H9 (cell line): ENCODE measurements at regions not wholly inside any gene's neighbourhood (a gene's known extent, or its start where the extent isn't known, plus 50 kb on each side); places are given as distances from the start of the nearest gene placed in this dataset.
A peak's percentile ranks its signal among the peaks of the same experiment; 100 is the strongest.

ENCODE experiments used
- DNase-seq: peaks from one replicate; pipeline ENCODE4 v3.0.0-alpha.2; 2017
- H2AFZ ChIP-seq: one replicate; pipeline ENCODE4 v1.6.1; 2013; ENCODE audit warnings: mild to moderate bottlenecking, low read length, control low read depth, moderate library complexity
- H2AK5ac ChIP-seq: 2 replicates; pipeline ENCODE4 v1.6.1; 2013; ENCODE audit warnings: low read length, control low read depth, mixed read lengths; ENCODE audit not compliant: insufficient read length
- H2BK120ac ChIP-seq: one replicate; pipeline ENCODE4 v1.6.1; 2013; ENCODE audit warnings: low read depth, mild to moderate bottlenecking, low read length, control low read depth, inconsistent platforms; ENCODE audit not compliant: poor library complexity, severe bottlenecking
- H2BK12ac ChIP-seq: 2 replicates; pipeline ENCODE4 v1.6.1; 2013; ENCODE audit warnings: low read length, control low read depth, mixed read lengths, low read depth; ENCODE audit not compliant: insufficient read length
- H2BK15ac ChIP-seq: 2 replicates; pipeline ENCODE4 v1.6.1; 2013; ENCODE audit warnings: low read depth, low read length, control low read depth
- H2BK20ac ChIP-seq: one replicate; pipeline ENCODE4 v1.6.1; 2013; ENCODE audit warnings: low read depth, mild to moderate bottlenecking, low read length, control low read depth, inconsistent platforms; ENCODE audit not compliant: poor library complexity, severe bottlenecking
- H2BK5ac ChIP-seq: 2 replicates; pipeline ENCODE4 v1.6.1; 2013; ENCODE audit warnings: low read length, control low read depth, mixed read lengths; ENCODE audit not compliant: insufficient read length
- H3K14ac ChIP-seq: 2 replicates; pipeline ENCODE4 v1.6.1; 2013; ENCODE audit warnings: low read length, control low read depth; ENCODE audit not compliant: insufficient read depth
- H3K18ac ChIP-seq: 2 replicates; pipeline ENCODE4 v1.6.1; 2013; ENCODE audit warnings: low read depth, mild to moderate bottlenecking, mixed read lengths, low read length, control low read depth; ENCODE audit not compliant: insufficient read length
- H3K23ac ChIP-seq: 2 replicates; pipeline ENCODE4 v1.6.1; 2013; ENCODE audit warnings: low read length, control low read depth, mixed read lengths, low read depth; ENCODE audit not compliant: insufficient read length
- H3K23me2 ChIP-seq: 2 replicates; pipeline ENCODE4 v1.6.1; 2013; ENCODE audit warnings: low read depth, mild to moderate bottlenecking, mixed read lengths, low read length, control low read depth; ENCODE audit not compliant: insufficient read length, poor library complexity, severe bottlenecking
- H3K27ac ChIP-seq: 2 replicates; pipeline ENCODE4 v1.5.1; 2013; ENCODE audit warnings: low read length, control low read depth, mixed read lengths, low read depth; ENCODE audit not compliant: insufficient read length
- H3K27me3 ChIP-seq: 2 replicates; pipeline ENCODE4 v1.6.1; 2013; ENCODE audit warnings: low read length, control low read depth, inconsistent platforms; ENCODE audit not compliant: insufficient read depth
- H3K4ac ChIP-seq: 2 replicates; pipeline ENCODE4 v1.6.1; 2013; ENCODE audit warnings: low read depth, mild to moderate bottlenecking, control low read depth, inconsistent platforms, low read length, moderate library complexity
- H3K4me1 ChIP-seq: 2 replicates; pipeline ENCODE4 v1.6.1; 2013; ENCODE audit warnings: low read length, control low read depth, inconsistent platforms; ENCODE audit not compliant: insufficient read depth
- H3K4me2 ChIP-seq: 2 replicates; pipeline ENCODE4 v1.6.1; 2013; ENCODE audit warnings: low read length, control low read depth, mixed read lengths; ENCODE audit not compliant: insufficient read length, insufficient read depth
- H3K56ac ChIP-seq: 2 replicates; pipeline ENCODE4 v1.6.1; 2013; ENCODE audit warnings: low read depth, mild to moderate bottlenecking, mixed read lengths, low read length, control low read depth; ENCODE audit not compliant: insufficient read length
- H3K79me1 ChIP-seq: 2 replicates; pipeline ENCODE4 v1.6.1; 2013; ENCODE audit warnings: low read depth, mild to moderate bottlenecking, moderate library complexity, low read length, control low read depth, inconsistent platforms; ENCODE audit not compliant: insufficient read depth, poor library complexity, severe bottlenecking
- H3K79me2 ChIP-seq: 2 replicates; pipeline ENCODE4 v1.6.1; 2013; ENCODE audit warnings: low read length, control low read depth, inconsistent platforms; ENCODE audit not compliant: insufficient read depth
- H3K9ac ChIP-seq: 2 replicates; pipeline ENCODE4 v1.6.1; 2013; ENCODE audit warnings: low read length, control low read depth, mixed read lengths; ENCODE audit not compliant: insufficient read length; ENCODE audit errors: extremely low read depth
- H3K9me3 ChIP-seq: one replicate; pipeline ENCODE4 v1.6.1; 2013; ENCODE audit warnings: low read depth, low read length, inconsistent platforms; ENCODE audit not compliant: control insufficient read depth
- H3T11ph ChIP-seq: one replicate; pipeline ENCODE4 v1.6.1; 2013; ENCODE audit warnings: mild to moderate bottlenecking, low read length, control low read depth, inconsistent platforms
- H4K20me1 ChIP-seq: one replicate; pipeline ENCODE4 v1.6.1; 2013; ENCODE audit not compliant: control insufficient read depth, insufficient read length, insufficient read depth
- H4K5ac ChIP-seq: 2 replicates; pipeline ENCODE4 v1.6.1; 2013; ENCODE audit warnings: low read depth, mild to moderate bottlenecking, mixed read lengths, low read length, control low read depth; ENCODE audit not compliant: insufficient read length
- H4K8ac ChIP-seq: replicated peaks from 2 replicates; pipeline ENCODE4 v1.6.1; 2013; ENCODE audit warnings: low read length, control low read depth, mixed read lengths, low read depth; ENCODE audit not compliant: insufficient read length
- H4K91ac ChIP-seq: 2 replicates; pipeline ENCODE4 v1.6.1; 2013; ENCODE audit warnings: low read depth, mild to moderate bottlenecking, moderate library complexity, mixed read lengths, low read length, control low read depth; ENCODE audit not compliant: insufficient read length
- H3K27ac Mint-ChIP-seq, 3 experiments: 2 replicates in 2 of 3; 3 replicates in 1 of 3; pipeline ENCODE4 v1.8.0; 2020 to 2021; ENCODE audit warnings: mixed read lengths in 3 of 3, mild to moderate bottlenecking in 1 of 3, moderate library complexity in 1 of 3
- H3K27me3 Mint-ChIP-seq: 2 replicates; pipeline ENCODE4 v1.8.0; 2021; ENCODE audit warnings: low read depth, mild to moderate bottlenecking, moderate library complexity, mixed read lengths
- H3K36me3 Mint-ChIP-seq, 3 experiments: 2 replicates in 2 of 3; 3 replicates in 1 of 3; pipeline ENCODE4 v1.8.0; 2020 to 2021; ENCODE audit warnings: low read depth in 3 of 3, mixed read lengths in 3 of 3; ENCODE audit not compliant: insufficient read depth in 1 of 3
- H3K4me1 Mint-ChIP-seq, 2 experiments: 2 replicates each; pipeline ENCODE4 v1.8.0; 2020; ENCODE audit warnings: mixed read lengths in 2 of 2
- H3K4me3 Mint-ChIP-seq, 2 experiments: 2 replicates in 1 of 2; 3 replicates in 1 of 2; pipeline ENCODE4 v1.8.0; 2020 to 2021; ENCODE audit warnings: mild to moderate bottlenecking in 2 of 2, mixed read lengths in 2 of 2, moderate library complexity in 1 of 2
- H3K9me3 Mint-ChIP-seq, 2 experiments: 2 replicates in 1 of 2; 3 replicates in 1 of 2; pipeline ENCODE4 v1.8.0; 2020; ENCODE audit warnings: mild to moderate bottlenecking in 2 of 2, mixed read lengths in 2 of 2, moderate library complexity in 1 of 2
- CTCF ChIP-seq: fragments of 200-600 bp; sonication (generic); conservative IDR thresholded peaks from 3 replicates; pipeline ENCODE4 v1.8.0; 2021; ENCODE audit warnings: antibody characterized with exemption, mild to moderate bottlenecking
- WGBS: extraction: QIAGEN DNeasy Blood & Tissue Kit; methylation state at CpG from one replicate; pipeline ENCODE4 v1.1.7; 2013; ENCODE audit warnings: missing lambda C conversion rate, low lambda C conversion rate, mixed read lengths; ENCODE audit not compliant: insufficient read length; ENCODE audit errors: extremely low coverage; 5-methylcytosine and 5-hydroxymethylcytosine counted together

- Histone ChIP-seq H3K23ac (no peak overlapping the region), H4K91ac (no peak overlapping the region), H3K4ac (no peak overlapping the region), H3K27ac (no peak overlapping the region), H2BK120ac (no peak overlapping the region), H3K14ac (no peak overlapping the region), H4K8ac (no peak overlapping the region), H2BK12ac (no peak overlapping the region), H3K18ac (peak overlapping the region; percentile 12), H3K9me3 (no peaks in the 10 kb centered on the region), H3K23me2 (no peaks in the 10 kb centered on the region), H3K4me1 (no peaks in the 10 kb centered on the region), H2BK20ac (no peak overlapping the region), H2BK15ac (no peak overlapping the region), H3T11ph (no peak overlapping the region), H2AFZ (no peak overlapping the region), H3K9ac (no peak overlapping the region), H4K5ac (no peak overlapping the region), H3K79me1 (no peaks in the 10 kb centered on the region), H3K79me2 (no peaks in the 10 kb centered on the region), H2BK5ac (no peak overlapping the region), H2AK5ac (no peak overlapping the region), H3K4me2 (no peak overlapping the region), H4K20me1 (no peaks in the 10 kb centered on the region), H3K56ac (no peak overlapping the region), H3K27me3 (no peaks in the 10 kb centered on the region)
- Mint-ChIP-seq H3K27ac (no peak overlapping the region; a peak in 1 of 7 replicates), H3K9me3 (no peaks in the 10 kb centered on the region), H3K4me3 (no peak overlapping the region), H3K36me3 (peaks cover 0 to 2% (median 0%) of the 10 kb centered on the region in 3 experiments; a peak in 1 of 7 replicates), H3K4me1 (peaks cover 13 to 23% of the 10 kb centered on the region in 2 experiments), H3K27me3 (peaks cover 2% of the 10 kb centered on the region; the same call in 1 of the 2 replicates)
- no peak for TF ChIP-seq CTCF
- no peak for DNase-seq
- no CpG with 5 or more reads among the region's 16 CpGs for WGBS
Observed at GRCh38 chr17:73987845-73988509, 215.5 kb upstream of the RPL38 start.
